GM10266 (cell line): ENCODE measurements at regions not wholly inside any gene's neighbourhood (a gene's known extent, or its start where the extent isn't known, plus 50 kb on each side); places are given as distances from the start of the nearest gene placed in this dataset.
"Not testable (repeated sequence)": the region's sequence is repeated elsewhere in the genome, so short reads cannot be mapped to it uniquely, and the experiment has no call there.

Experiments
- DNase-seq: peaks from one replicate; pipeline ENCODE4 v3.0.0; 2012; ENCODE audit errors: extremely low spot score
- TF ChIP-seq, protein P1 (sequence below): IDR thresholded peaks from 2 replicates; pipeline ENCODE4 v1.5.1; 2012; ENCODE audit warnings: mild to moderate bottlenecking, low read depth; ENCODE audit not compliant: control insufficient read depth, insufficient read depth; ENCODE audit errors: missing control alignments

GRCh38 chr9:78441822-78442431 is 145.0 kb downstream of the PSAT1 start:
- no peak for DNase-seq
- TF ChIP-seq, protein P1, sequence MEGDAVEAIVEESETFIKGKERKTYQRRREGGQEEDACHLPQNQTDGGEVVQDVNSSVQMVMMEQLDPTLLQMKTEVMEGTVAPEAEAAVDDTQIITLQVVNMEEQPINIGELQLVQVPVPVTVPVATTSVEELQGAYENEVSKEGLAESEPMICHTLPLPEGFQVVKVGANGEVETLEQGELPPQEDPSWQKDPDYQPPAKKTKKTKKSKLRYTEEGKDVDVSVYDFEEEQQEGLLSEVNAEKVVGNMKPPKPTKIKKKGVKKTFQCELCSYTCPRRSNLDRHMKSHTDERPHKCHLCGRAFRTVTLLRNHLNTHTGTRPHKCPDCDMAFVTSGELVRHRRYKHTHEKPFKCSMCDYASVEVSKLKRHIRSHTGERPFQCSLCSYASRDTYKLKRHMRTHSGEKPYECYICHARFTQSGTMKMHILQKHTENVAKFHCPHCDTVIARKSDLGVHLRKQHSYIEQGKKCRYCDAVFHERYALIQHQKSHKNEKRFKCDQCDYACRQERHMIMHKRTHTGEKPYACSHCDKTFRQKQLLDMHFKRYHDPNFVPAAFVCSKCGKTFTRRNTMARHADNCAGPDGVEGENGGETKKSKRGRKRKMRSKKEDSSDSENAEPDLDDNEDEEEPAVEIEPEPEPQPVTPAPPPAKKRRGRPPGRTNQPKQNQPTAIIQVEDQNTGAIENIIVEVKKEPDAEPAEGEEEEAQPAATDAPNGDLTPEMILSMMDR = no peak

DNA sequence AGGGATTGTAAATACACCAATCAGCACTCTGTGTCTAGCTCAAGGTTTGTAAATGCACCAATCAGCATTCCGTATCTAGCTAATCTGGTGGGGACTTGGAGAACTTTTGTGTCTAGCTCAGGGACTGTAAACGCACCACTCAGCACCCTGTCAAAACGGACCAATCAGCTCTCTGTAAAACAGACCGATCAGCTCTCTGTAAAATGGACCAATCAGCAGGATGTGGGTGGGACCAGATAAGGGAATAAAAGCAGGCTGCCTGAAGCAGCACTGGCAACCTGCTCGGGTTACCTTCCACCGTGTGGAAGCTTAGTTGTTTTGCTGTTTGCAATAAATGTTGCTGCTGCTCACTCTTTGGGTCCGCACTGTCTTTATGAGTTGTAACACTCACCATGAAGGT is 145.7 kb downstream of the PSAT1 start:
- not testable (repeated sequence) for DNase-seq

- DNase-seq = no peak
- TF ChIP-seq, protein P1 = no peak
Measured at GRCh38 chr9:78443946-78444345, 147.0 kb downstream of the PSAT1 start.

DNA sequence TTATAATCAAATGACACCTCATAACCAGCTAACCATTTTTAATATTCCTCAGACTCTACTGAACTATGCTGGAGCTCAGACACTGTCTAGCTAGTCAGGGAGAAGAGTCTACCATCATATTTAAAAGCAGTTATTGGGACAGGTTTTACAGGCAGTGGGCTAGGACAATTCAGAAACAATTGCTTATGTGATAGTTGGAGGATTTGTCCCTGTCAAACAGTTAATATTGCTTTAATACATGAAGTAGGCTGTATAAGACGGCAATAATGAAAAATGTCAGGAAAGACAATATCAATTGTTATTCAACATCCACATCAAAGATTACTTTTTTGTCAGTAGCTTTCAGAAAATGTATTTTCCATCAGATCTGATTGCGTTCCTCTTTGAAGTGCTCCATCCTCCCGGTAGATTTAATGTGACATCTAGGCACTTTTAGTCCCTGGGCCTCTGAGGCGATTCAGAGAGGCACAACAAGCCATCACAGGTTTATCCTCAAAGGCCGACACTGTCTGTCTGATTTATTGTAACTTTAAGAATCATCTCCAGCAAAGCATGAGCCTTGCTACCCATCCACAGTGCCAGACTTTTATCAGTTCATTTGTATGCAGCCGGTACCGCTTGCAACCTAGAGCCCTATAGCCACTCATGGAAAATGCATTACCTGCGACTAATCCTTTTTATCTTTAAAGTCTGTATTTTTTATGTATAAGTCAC is 152.2 kb downstream of the PSAT1 start:
- DNase-seq = no peak
- TF ChIP-seq, protein P1 = no peak

DNA sequence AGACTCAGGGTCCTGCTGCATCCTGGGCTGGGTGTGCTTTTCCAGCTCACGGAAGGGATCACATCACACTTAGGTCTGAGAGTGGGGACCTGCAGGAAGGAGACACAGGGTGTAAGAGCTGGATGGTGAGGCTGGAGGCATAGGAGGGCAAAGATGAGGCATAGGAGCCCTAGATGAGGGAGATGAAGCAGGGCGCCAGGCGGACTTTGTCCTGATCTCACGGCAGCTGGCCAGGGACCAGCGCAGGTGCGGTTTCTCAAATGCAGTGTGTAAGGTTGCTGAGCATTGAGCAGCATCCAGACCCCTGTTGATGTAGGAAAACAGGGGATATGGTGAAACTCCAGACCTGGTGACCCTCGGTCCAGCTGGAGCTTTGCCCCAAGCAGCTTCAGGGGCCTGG is 156.5 kb downstream of the PSAT1 start:
- DNase-seq = no peak
- TF ChIP-seq, protein P1 = no peak

DNA sequence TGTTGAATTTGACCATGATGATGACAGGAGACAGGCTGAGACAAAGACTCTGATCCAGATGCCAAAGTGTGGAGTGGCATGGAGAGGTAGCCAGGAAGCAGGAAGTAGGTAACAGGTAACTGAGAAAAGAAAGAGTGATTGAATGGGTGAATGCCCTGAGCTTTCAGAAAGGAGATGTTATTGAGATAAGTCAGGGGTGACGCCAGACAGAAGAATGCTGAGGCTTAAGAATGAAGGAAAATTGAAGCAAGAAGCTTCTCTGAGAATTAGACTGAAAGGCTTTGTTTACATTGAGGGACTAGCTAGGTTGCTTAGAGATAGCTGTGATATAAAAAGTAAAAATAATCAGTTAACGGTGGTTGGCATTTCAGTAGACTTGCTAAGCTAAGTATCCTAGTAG is 165.7 kb downstream of the PSAT1 start:
- DNase-seq = no peak
- TF ChIP-seq, protein P1 = no peak

- TF ChIP-seq, protein P1 = no peak
- no peak for DNase-seq
Measured at GRCh38 chr9:78463750-78464149, 166.8 kb downstream of the PSAT1 start.
